HepG2 (cell line): ENCODE measurements at regions not wholly inside any gene's neighbourhood (a gene's known extent, or its start where the extent isn't known, plus 50 kb on each side); places are given as distances from the start of the nearest gene placed in this dataset.

Source experiments
- ATAC-seq: fragments of 200-7000 bp; cut with Tn5 transposase; 3 replicates; pipeline ENCODE4 v1.9.1; 2020; ENCODE audit warnings: mild to moderate bottlenecking, moderate library complexity
- BruUV-seq: library from RNA; stranded (reverse); fragments of 400-500 nt; replicated peaks from 2 replicates; lab custom pipeline; 2021; lab: Mats Ljungman, UMichigan
- CTCF ChIA-PET: fragments of 300-600 bp; formaldehyde crosslinking; extraction: SDS; loops from one replicate; lab custom pipeline; 2021; ENCODE audit warnings: low total read pairs, inconsistent platforms, low intra/inter-chr PET ratio; lab: Yijun Ruan, JAX
- POLR2A ChIA-PET: fragments of 350-600 bp; sonication (Branson Sonifier 250); formaldehyde crosslinking; loops from one replicate; lab custom pipeline; 2020; ENCODE audit warnings: antibody characterized with exemption, inconsistent platforms; lab: Yijun Ruan, JAX
- DNase-seq: peaks from one replicate; pipeline ENCODE4 v3.0.0-alpha.2; 2015; ENCODE audit warnings: low spot score
- FAIRE-seq: peaks from 3 replicates; lab custom pipeline; 2011; peaks lifted over from hg19 to GRCh38; lab: Jason Lieb, UNC
- H2AFZ ChIP-seq: one replicate; pipeline ENCODE4 v1.6.1; 2011; ENCODE audit warnings: low read length, inconsistent platforms
- H3K27ac ChIP-seq: fragments of 300-600 bp; 3 replicates; pipeline ENCODE4 v1.8.0; 2011; ENCODE audit warnings: mixed run types, mild to moderate bottlenecking, mixed read lengths, low read length, inconsistent platforms; ENCODE audit not compliant: insufficient read depth; ENCODE audit errors: extremely low read length
- H3K27me3 ChIP-seq, 2 experiments: fragments of 200-600 bp in 1 of 2; 2 replicates in 1 of 2; 3 replicates in 1 of 2; pipeline versions ENCODE4 v1.6.0 to v1.8.0; 2011; ENCODE audit warnings: low read length in 2 of 2, mild to moderate bottlenecking in 2 of 2, moderate library complexity in 2 of 2, inconsistent platforms in 1 of 2; ENCODE audit not compliant: insufficient read depth in 2 of 2, control insufficient read depth in 1 of 2
- H3K36me3 ChIP-seq, 2 experiments: fragments of 200-600 bp in 1 of 2; replicated peaks in 1 of 2; 2 replicates in 1 of 2; 3 replicates in 1 of 2; pipeline versions ENCODE4 v1.5.1 to v1.8.0; 2011; ENCODE audit warnings: low read length in 2 of 2, inconsistent platforms in 1 of 2; ENCODE audit not compliant: insufficient read depth in 2 of 2, control insufficient read depth in 1 of 2
- H3K4me1 ChIP-seq: 2 replicates; pipeline ENCODE4 v1.5.1; 2012; ENCODE audit warnings: low read length, inconsistent platforms; ENCODE audit not compliant: insufficient read depth
- H3K4me2 ChIP-seq: 2 replicates; pipeline ENCODE4 v1.6.0; 2011; ENCODE audit warnings: low read depth, low read length, inconsistent platforms
- H3K4me3 ChIP-seq, 3 experiments: fragments of 200-600 bp in 1 of 3; sonication (generic), shearing (Covaris generic) in 1 of 3; replicated peaks in 1 of 3; 2 replicates each; pipeline ENCODE4 v1.5.1; 2011 to 2016; ENCODE audit warnings: low read length in 3 of 3, inconsistent platforms in 2 of 3, low read depth in 2 of 3, mild to moderate bottlenecking in 2 of 3, control low read depth in 1 of 3, mixed read lengths in 1 of 3; ENCODE audit not compliant: insufficient read depth in 1 of 3
- H3K79me2 ChIP-seq: one replicate; pipeline ENCODE4 v1.6.1; 2011; ENCODE audit warnings: low read length, inconsistent platforms; ENCODE audit not compliant: insufficient read depth
- H3K9ac ChIP-seq: 2 replicates; pipeline ENCODE4 v1.6.0; 2011; ENCODE audit warnings: mild to moderate bottlenecking, low read depth, low read length, inconsistent platforms; ENCODE audit not compliant: insufficient read depth
- H3K9me3 ChIP-seq: 2 replicates; pipeline ENCODE4 v1.5.1; 2012; ENCODE audit warnings: mild to moderate bottlenecking, low read length
- H4K20me1 ChIP-seq: 2 replicates; pipeline ENCODE4 v1.6.0; 2011; ENCODE audit warnings: inconsistent platforms, mild to moderate bottlenecking, low read length, moderate library complexity; ENCODE audit not compliant: insufficient read depth
- HNRNPLL ChIP-seq: fragments of 200-400 bp; formaldehyde crosslinking; IDR thresholded peaks from 2 replicates; pipeline ENCODE4 v1.6.1; 2017; ENCODE audit warnings: mild to moderate bottlenecking, low read depth, low read length; ENCODE audit not compliant: poor library complexity, severe bottlenecking
- KDM2A ChIP-seq: sonication (generic); formaldehyde crosslinking; IDR thresholded peaks from 2 replicates; pipeline ENCODE4 v1.4.0; 2020; ENCODE audit warnings: low read depth, missing genetic modification reagents, borderline replicate concordance
- MAFF ChIP-seq: IDR thresholded peaks from 2 replicates; pipeline ENCODE4 v1.6.1; 2011; ENCODE audit warnings: low read depth, low read length, improper control_type of control experiment
- MIER2 ChIP-seq: IDR thresholded peaks from 2 replicates; pipeline ENCODE4 v1.6.1; 2016; ENCODE audit warnings: missing biosample characterization, missing genetic modification reagents
- NFATC3 ChIP-seq: sonication (generic); formaldehyde crosslinking; IDR thresholded peaks from 2 replicates; pipeline ENCODE4 v1.5.1; 2020; ENCODE audit warnings: mild to moderate bottlenecking, missing genetic modification reagents
- NPAS2 ChIP-seq: sonication (generic); formaldehyde crosslinking; IDR thresholded peaks from 2 replicates; pipeline ENCODE4 v1.8.0; 2022; ENCODE audit warnings: mild to moderate bottlenecking, missing genetic modification reagents, borderline replicate concordance
- SMARCE1 ChIP-seq: fragments of 450-650 bp; IDR thresholded peaks from 2 replicates; pipeline ENCODE4 v1.6.1; 2017; ENCODE audit warnings: borderline replicate concordance
- ZMYM2 ChIP-seq: sonication (generic); formaldehyde crosslinking; IDR thresholded peaks from 2 replicates; pipeline ENCODE4 v1.8.0; 2022; ENCODE audit warnings: mild to moderate bottlenecking, missing genetic modification reagents
- ZNF275 ChIP-seq: sonication (generic); formaldehyde crosslinking; IDR thresholded peaks from 2 replicates; pipeline ENCODE4 v1.8.0; 2022; ENCODE audit warnings: missing genetic modification reagents, mild to moderate bottlenecking, inconsistent platforms, borderline replicate concordance
- ZNF317 ChIP-seq: sonication (generic); formaldehyde crosslinking; IDR thresholded peaks from 2 replicates; pipeline ENCODE4 v1.5.0; 2020; ENCODE audit warnings: mild to moderate bottlenecking, missing genetic modification reagents
- ZNF382 ChIP-seq: sonication (generic); formaldehyde crosslinking; IDR thresholded peaks from 2 replicates; pipeline ENCODE4 v1.5.0; 2020; ENCODE audit warnings: missing genetic modification reagents, mild to moderate bottlenecking, borderline replicate concordance
- ZNF567 ChIP-seq: sonication (generic); formaldehyde crosslinking; IDR thresholded peaks from 2 replicates; pipeline ENCODE4 v1.8.1; 2023; ENCODE audit warnings: mild to moderate bottlenecking, missing genetic modification reagents, borderline replicate concordance
- WGBS: methylation state at CpG from one replicate; pipeline ENCODE4 v1.1.6; 2017; ENCODE audit warnings: low lambda C conversion rate; 5-methylcytosine and 5-hydroxymethylcytosine counted together
- in situ Hi-C: cut with HindIII; loops from 2 replicates; pipeline ENCODE4 v1.10.0; 2017; ENCODE audit warnings: low pct_unique_long_range_greater_than_20kb; ENCODE audit not compliant: extremely low pct_ligation_motif_present
- intact Hi-C: fragments of 100-400 bp; cut with micrococcal nuclease; formaldehyde crosslinking; loops from one replicate; pipeline ENCODE4 v1.10.0; 2022; ENCODE audit not compliant: unreplicated experiment
- TF ChIP-seq, protein P1 (sequence below): sonication (generic); formaldehyde crosslinking; IDR thresholded peaks from 2 replicates; pipeline ENCODE4 v1.4.0; 2020; ENCODE audit warnings: mild to moderate bottlenecking, low read depth, missing genetic modification reagents
- TF ChIP-seq, protein P2 (sequence below): sonication (generic); formaldehyde crosslinking; IDR thresholded peaks from 2 replicates; pipeline ENCODE4 v1.4.0; 2020; ENCODE audit warnings: missing genetic modification reagents
- TF ChIP-seq, protein P3 (sequence below): sonication (generic); formaldehyde crosslinking; IDR thresholded peaks from 2 replicates; pipeline ENCODE4 v1.5.0; 2020; ENCODE audit warnings: missing genetic modification reagents
- TF ChIP-seq, protein P4 (sequence below): sonication (generic); formaldehyde crosslinking; IDR thresholded peaks from 2 replicates; pipeline ENCODE4 v1.4.0; 2020; ENCODE audit warnings: missing genetic modification reagents

DNA sequence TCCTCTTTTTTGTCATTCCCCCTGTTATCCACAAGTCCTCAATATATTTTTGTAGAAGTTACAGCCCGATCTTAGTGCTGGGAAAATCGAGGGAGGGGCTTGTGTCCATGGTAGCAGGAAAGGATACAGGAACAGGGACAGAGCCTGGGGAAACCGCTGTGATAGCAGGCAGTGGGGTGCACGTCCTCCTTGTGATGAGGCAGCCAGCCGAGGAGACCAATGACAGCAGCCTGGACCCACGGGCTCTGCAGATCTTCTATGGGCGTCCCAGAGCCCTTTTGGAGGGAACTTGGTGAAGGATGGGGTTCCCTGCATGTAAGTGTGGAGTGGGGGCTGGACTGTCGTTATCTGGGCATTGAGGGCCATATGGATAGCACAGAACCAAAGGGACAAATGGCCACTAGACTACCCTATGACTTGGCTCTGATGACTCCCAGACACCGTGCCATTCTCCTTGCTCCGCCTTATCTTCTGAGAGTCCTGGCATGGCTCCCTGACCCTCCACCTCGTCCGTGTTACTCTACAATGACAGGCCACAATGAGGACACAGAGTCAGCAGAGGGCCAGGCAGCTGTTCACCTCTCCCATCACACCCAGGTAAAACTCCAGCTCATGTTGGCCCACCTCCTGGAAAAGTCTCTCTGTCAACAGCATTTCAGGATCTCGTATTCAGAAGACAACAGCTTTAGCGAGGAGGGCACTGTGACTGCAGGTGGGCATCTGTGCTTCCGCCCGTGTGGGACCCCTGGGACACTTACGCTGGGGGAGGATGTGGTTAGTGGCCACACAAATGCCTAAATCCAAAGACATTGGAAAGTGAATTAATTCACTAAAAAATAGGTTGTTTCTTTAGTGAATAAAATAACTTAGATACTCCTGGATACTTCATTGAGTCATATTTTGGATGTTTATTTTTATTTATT lies 100.1 kb downstream of the VAPA start:
- intact Hi-C loops = no loop called here
- H3K4me2 ChIP-seq = no peak overlapping the region
- 23% methylated on average over 16 of the region's 17 CpGs for WGBS

More for the DNA sequence above, 100.1 kb downstream of the VAPA start:
- TF ChIP-seq MAFF (no peak), KDM2A (CRISPR knock-in tag) (no peak), NPAS2 (CRISPR knock-in tag) (no peak), ZNF382 (no peak), HNRNPLL (no peak), ZMYM2 (no peak), ZNF275 (CRISPR knock-in tag) (no peak), ZNF317 (CRISPR knock-in tag) (no peak), NFATC3 (CRISPR knock-in tag) (no peak), SMARCE1 (no peak), ZNF567 (no peak), MIER2 (CRISPR knock-in tag) (no peak)
- TF ChIP-seq, protein P1, sequence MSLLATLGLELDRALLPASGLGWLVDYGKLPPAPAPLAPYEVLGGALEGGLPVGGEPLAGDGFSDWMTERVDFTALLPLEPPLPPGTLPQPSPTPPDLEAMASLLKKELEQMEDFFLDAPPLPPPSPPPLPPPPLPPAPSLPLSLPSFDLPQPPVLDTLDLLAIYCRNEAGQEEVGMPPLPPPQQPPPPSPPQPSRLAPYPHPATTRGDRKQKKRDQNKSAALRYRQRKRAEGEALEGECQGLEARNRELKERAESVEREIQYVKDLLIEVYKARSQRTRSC (CRISPR knock-in tag) = no peak
- TF ChIP-seq, protein P2, sequence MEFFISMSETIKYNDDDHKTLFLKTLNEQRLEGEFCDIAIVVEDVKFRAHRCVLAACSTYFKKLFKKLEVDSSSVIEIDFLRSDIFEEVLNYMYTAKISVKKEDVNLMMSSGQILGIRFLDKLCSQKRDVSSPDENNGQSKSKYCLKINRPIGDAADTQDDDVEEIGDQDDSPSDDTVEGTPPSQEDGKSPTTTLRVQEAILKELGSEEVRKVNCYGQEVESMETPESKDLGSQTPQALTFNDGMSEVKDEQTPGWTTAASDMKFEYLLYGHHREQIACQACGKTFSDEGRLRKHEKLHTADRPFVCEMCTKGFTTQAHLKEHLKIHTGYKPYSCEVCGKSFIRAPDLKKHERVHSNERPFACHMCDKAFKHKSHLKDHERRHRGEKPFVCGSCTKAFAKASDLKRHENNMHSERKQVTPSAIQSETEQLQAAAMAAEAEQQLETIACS (CRISPR knock-in tag) = no peak
- TF ChIP-seq, protein P3, sequence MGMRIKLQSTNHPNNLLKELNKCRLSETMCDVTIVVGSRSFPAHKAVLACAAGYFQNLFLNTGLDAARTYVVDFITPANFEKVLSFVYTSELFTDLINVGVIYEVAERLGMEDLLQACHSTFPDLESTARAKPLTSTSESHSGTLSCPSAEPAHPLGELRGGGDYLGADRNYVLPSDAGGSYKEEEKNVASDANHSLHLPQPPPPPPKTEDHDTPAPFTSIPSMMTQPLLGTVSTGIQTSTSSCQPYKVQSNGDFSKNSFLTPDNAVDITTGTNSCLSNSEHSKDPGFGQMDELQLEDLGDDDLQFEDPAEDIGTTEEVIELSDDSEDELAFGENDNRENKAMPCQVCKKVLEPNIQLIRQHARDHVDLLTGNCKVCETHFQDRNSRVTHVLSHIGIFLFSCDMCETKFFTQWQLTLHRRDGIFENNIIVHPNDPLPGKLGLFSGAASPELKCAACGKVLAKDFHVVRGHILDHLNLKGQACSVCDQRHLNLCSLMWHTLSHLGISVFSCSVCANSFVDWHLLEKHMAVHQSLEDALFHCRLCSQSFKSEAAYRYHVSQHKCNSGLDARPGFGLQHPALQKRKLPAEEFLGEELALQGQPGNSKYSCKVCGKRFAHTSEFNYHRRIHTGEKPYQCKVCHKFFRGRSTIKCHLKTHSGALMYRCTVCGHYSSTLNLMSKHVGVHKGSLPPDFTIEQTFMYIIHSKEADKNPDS (CRISPR knock-in tag) = no peak
- TF ChIP-seq, protein P4, sequence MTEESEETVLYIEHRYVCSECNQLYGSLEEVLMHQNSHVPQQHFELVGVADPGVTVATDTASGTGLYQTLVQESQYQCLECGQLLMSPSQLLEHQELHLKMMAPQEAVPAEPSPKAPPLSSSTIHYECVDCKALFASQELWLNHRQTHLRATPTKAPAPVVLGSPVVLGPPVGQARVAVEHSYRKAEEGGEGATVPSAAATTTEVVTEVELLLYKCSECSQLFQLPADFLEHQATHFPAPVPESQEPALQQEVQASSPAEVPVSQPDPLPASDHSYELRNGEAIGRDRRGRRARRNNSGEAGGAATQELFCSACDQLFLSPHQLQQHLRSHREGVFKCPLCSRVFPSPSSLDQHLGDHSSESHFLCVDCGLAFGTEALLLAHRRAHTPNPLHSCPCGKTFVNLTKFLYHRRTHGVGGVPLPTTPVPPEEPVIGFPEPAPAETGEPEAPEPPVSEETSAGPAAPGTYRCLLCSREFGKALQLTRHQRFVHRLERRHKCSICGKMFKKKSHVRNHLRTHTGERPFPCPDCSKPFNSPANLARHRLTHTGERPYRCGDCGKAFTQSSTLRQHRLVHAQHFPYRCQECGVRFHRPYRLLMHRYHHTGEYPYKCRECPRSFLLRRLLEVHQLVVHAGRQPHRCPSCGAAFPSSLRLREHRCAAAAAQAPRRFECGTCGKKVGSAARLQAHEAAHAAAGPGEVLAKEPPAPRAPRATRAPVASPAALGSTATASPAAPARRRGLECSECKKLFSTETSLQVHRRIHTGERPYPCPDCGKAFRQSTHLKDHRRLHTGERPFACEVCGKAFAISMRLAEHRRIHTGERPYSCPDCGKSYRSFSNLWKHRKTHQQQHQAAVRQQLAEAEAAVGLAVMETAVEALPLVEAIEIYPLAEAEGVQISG (CRISPR knock-in tag) = no peak
- in situ Hi-C loops = no loop called here
- Histone ChIP-seq H3K4me3 (no peak overlapping the region), H4K20me1 (no peaks in the 10 kb centered on the region), H3K9me3 (no peaks in the 10 kb centered on the region), H3K4me1 (no peaks in the 10 kb centered on the region), H2AFZ (no peak overlapping the region), H3K27me3 (peaks cover 0 to 17% of the 10 kb centered on the region in 2 experiments; a peak in 1 of 5 replicates), H3K9ac (no peak overlapping the region), H3K79me2 (no peaks in the 10 kb centered on the region), H3K27ac (no peak overlapping the region), H3K36me3 (no peaks in the 10 kb centered on the region)
- no peak for FAIRE-seq
- no peak for ATAC-seq
- BruUV-seq = no TSS peak
- ChIA-PET CTCF (no interaction called here), POLR2A (no interaction called here)
- no peak for DNase-seq
